HG03066 (cell line): ENCODE measurements at regions not wholly inside any gene's neighbourhood (a gene's known extent, or its start where the extent isn't known, plus 50 kb on each side); places are given as distances from the start of the nearest gene placed in this dataset.
"Not testable (repeated sequence)": the region's sequence is repeated elsewhere in the genome, so short reads cannot be mapped to it uniquely, and the experiment has no call there.

Experiments used
- ATAC-seq: cut with Tn5 transposase; IDR thresholded peaks from one replicate; pipeline ENCODE4 v1.9.1; 2021; ENCODE audit warnings: low read depth; ENCODE audit not compliant: unreplicated experiment

DNA sequence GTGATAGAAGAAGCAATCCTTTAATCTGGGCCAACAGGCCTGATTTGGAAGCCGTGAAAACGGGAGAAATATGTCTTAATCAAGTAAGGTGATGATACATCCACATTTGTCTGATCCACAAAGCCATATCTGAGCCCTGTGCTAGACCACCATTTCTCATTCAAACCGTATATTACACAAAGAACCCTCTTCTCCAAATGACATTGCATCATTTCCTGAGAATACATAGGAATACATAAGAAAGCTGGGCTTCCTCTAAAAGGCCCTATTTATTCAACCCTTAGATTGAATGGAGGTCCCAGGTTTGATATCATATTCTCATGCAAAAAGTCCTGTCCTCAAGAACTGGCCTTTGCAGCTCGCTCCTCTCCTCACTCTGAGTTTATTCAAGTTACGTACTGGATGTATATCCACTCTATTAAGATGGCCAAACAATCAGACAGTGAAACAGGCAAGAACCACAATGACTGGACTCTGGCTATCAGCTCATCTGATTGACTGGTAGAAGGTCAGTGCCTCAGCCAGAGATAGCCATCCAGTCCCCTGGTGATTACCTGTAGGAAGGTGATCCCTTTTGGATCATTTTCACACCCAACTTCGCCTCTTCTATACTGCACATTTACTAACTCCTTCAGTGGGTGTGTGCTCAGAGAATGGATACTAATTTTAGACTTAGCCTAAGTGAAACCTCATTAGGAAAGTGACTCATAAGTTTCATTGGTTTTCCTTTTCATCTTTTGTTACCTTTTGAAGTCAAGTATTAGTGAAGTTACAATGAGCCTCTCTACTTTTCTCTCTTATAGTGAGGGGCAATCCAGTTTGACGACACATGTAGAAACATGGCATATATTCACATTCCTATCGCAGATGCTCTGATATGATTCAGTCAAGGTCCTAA is 167.6 kb upstream of the WWC1 start:
- ATAC-seq: peak; percentile 96

DNA sequence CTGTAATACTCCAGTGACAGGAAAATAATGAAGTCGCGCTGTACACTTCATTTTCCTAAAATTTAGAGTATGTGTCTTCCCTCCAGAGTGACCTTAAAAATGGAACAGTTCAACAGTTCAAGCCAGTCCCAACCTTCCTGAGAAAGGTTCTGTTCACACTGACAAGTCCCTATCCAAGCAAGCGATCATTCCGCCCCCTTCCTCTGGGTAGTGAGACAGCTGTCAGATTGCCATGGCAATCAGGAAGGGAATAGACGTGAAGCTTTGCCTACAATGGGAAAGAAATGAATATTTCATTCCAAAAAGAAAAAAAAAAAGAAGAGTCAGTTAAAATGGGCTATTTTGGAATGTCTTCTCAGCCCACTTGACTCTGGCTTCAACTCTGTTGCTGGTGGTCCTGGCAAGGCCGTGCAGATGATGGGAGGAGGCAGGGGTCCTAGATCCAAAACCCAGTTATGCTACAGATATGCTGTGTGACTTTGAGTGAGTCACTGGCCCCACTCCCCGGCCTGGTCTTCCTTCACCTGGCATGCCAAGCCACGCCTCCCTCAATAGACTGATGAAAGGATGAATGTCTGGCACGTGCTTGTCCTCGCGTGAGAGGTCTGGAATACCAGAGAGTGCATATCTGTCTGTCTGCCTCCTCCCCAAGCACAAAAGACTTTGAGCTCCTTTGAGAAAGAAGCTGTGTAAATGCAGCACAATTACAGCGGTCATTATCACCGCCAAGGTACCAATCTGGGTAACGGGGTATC is 165.8 kb upstream of the WWC1 start:
- no peak for ATAC-seq

DNA sequence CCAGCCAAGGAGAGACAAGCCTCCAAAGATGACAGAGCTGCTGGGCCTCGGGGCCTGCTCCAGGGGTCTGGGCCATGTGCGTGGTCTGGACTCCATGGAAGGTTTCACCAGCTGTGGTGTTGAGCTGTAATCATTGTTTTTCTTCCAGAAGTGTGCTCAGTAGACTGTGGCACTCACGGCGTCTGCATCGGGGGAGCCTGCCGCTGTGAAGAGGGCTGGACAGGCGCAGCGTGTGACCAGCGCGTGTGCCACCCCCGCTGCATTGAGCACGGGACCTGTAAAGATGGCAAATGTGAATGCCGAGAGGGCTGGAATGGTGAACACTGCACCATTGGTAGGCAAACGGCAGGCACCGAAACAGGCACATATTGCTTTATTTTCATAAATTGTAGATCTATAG is 164.8 kb upstream of the WWC1 start:
- ATAC-seq: no peak

DNA sequence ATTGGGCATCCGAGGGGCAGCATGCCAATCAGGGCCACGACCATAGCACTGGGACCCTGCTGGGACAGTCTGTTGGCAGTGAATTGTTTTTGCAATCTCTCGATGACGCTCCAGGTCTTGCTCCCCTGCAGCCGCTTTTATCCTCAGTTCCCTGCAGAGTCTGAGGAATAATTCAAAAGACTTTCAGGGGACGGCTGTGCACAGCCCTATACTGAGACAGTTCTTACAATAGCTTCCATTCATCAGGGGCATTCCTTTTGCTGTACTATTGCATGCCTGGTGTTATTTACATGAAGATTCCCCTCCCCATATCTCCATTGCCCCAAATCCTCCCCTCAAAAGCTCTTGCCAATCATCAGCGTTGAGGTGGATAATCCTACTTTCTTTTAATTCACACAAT is 163.3 kb upstream of the WWC1 start:
- no peak for ATAC-seq

DNA sequence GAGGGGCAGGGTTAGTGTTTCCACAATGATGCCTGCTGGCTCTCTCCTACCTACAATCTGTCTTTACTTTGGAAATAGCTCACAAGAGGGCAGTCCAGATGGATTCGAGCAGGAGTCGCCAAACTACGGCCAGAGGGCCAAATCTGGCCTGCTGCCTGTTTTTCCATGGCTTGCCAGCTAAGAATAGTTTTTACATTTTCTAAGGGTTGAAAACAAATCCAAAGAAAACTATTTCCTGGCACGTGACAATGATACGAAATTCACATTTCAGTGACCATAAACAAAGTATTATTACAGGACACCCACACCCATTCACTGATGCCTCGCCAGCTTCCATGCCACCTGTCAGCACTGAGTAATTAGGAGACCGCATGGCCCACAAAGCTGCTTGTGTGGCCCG is 162.9 kb upstream of the WWC1 start:
- no peak for ATAC-seq

DNA sequence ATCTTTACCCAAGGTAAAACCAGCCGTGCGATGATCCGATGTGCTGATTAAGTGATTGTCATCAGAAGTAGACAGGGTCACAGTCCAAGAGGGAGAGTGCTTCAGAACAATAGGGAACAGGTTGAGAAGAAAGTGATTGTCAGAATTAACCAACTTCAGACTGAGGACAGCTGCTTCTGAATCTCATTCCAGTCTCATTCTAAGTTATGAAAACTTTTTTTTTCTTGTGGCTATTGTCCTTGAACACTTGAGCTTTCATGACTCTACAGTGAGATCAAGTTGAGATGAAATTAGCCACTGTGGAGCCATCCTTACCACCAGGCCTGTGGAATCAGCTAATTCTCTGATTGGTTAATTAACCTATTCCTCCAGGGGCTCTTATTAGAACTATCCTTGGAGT is 159.9 kb upstream of the WWC1 start:
- ATAC-seq: no peak

DNA sequence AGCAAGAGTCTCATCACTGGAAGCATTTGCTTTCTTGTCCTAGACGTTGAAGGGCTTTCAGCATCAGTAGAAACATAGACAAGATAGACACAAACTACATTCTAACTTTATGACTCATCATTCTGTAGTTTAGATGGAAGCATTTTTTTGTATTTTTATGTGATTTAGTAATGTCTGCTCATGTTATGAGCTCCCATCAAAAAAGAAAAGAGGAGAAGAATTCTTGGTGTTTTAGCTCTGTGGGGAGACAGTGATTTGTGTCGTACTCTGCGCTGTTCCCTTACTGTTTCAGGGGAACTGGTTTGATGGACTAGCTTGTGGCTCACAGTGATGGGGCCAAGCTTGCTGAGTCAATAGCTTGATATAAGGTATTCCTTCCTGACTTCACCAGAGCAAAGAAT is 159.2 kb upstream of the WWC1 start:
- no peak for ATAC-seq

DNA sequence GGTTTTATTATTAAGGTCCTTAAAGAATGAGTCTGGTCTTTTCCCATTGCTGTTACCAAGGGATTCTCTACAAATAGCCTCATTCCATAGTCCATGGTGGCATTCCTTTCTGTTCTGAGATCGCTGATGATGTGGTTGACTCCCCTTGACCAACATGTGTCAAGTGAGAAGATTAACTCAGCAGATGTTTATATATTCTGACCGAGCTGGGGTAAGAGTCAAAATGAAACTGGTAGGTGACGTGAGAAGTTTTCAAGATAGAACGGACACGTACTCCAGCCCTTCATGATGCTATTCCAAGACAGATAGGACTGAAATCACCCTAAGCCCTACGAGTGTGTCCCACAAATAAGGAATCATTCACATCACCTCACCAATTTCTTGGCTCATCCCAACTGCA is 155.5 kb upstream of the WWC1 start:
- ATAC-seq: peak; percentile 95

DNA sequence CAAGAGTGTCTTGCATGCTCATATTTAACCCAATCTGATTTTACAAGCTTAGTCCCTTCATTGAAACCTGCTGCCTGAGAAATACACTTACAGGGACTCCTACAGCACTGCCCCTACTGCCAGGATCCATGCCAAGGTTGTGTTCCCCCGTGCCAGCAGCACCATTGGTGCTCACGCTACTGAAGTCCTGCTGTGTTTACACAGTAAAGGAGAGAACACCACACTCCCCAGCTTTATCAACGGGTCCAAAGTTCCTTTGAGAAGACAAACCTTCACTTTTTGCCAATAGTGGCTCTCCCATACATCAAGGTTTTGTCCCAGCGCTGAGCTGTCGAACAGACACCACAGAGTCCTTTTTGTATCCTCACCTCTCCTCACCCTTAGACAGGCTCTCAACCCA is 155.1 kb upstream of the WWC1 start:
- no peak for ATAC-seq

DNA sequence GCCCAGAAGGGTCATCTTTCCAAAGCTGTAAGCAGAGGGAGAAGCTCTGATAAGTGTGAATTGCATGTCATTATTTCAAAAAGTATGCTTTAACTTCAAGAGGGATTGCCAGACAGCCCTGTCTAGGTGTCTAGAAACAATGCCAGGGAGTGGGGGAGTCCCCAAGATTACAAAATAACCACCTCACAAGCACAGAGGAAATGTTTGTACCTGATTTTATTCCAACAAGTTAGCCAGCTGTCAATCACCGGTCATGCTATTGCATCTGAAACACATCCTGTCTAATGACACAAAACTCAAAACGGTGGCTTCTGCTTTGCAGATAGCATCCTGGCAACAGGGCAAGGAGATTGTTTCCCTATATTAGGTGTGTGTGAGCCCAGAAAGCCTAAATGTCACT is 154.2 kb upstream of the WWC1 start:
- ATAC-seq: peak; percentile 42

DNA sequence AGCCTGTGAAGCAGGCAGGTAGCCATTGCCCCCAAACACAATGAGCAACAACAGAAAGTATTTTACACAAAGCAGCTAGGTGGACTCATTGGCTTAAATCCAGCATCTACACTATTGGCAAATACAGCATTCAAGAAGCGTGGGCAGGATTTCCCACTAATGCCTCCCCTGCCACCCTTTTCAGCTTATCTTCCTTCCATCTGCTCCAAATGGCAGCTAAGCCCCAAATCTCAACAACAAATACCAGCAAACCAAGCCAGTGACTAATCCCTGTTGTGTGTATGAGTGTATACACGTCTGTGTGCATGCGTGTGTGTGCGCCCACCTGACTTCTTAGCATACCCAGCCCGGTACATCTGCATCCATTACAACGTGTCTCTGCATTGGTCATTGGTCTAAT is 151.2 kb upstream of the WWC1 start:
- no peak for ATAC-seq

DNA sequence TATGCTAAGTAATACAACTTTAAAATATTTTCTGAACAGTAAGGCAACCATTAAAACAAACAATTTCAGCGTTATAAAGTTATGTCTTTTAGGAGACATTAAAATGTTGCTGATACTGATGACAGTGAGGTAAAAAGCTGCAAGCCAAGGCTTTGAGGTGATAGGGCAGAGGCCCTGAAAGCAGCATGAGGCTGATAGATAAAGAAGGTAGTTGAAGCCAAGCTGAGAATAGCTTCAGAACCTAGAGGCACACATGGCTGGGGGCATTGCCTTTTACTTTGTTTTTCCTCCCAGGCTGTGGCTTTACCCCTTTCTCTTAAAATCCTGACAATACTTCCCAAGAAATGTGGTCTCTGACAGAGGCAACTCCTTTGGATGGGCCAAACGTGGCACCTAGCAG is 149.0 kb upstream of the WWC1 start:
- no peak for ATAC-seq

DNA sequence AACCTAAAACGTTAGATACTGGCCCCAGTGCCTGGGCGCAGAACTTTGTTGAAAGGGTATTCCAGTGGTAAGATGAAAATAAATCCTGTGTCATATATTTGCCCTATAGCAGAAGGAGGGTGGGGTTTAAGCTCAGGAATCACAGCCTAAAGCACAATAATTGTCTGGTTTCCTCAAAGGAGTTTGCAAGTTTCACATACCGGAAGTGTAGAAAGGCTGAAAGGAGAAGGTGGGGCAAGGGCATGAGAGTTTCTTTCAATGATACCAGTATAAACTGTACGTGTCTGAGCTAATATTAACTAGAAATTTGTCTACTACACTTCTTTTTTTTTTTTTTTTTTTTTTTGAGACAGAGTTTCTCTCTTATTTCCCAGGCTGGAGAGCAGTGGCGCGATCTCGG is 147.9 kb upstream of the WWC1 start:
- not testable (repeated sequence) for ATAC-seq

DNA sequence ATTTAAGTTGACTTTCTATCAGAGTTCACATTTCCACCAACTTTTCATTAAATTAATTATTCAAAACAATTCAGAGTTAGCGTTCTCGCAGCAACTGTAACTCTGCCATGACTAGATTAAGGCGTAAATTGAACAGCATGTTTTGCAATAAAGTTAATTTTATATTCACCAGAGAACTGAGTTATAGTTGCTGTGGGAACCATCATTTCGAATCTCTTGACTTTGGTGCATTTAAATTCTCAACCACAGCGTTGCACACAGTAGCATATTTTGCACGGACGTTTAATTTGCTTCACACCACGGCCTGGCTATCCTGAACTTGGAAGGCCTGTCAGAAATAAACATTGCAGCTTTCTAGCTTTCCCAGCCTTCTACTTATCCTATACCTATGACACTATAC is 144.3 kb upstream of the WWC1 start:
- ATAC-seq: no peak

DNA sequence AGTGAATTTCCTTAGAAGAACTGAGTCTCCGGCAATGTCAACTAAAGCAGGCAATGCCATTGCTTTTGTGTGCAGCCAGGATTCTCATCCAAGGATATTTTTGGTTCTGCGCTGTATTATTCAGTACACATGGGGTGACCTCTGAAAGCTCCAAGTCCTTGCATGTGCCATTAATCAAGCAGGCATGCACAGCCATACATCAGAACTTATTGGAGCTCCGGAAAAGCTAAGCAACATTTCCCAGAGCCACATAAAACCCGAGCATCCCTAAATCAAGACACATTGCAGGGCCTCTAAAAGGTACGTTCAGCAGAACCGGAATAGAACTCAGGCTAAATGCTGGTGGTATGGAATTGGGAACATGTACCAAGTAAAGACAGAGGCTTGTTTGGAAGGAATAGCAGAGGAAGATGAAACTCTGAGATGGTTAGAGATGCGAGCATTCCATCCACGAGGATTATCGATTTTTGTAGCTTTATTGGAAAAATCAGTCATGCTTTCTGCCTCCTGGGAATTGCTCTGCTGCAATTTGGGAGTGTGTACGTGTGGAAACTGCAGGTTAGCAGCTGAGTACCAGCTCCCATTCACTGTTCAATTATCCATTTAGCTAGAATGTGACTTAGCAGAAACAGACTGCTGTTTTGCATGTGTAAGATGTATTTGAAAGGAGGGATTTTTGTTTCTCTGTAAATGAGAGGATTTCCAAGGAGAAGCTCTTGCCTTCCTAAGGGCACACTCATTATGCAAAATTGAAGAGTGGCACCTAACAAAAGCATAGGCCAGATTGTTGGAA is 143.7 kb upstream of the WWC1 start:
- no peak for ATAC-seq

DNA sequence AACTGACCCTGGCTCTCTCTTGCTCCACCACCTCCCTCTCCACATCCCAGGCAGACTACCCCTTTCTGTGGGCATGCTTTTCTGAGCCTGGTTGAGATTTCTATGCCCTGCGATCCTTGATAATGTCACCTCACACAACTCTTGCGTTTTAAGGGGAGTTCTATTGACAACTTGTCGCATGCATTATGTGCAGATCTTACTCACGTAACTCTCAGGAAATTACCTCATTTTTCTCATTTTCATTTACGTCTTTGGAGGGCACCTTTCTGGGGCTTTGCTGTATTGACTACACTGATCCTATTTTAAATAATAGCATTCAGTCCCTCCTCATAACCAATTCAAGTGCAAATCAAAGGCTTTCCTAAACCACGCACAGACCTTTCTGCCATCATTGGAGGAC is 140.4 kb upstream of the WWC1 start:
- no peak for ATAC-seq

DNA sequence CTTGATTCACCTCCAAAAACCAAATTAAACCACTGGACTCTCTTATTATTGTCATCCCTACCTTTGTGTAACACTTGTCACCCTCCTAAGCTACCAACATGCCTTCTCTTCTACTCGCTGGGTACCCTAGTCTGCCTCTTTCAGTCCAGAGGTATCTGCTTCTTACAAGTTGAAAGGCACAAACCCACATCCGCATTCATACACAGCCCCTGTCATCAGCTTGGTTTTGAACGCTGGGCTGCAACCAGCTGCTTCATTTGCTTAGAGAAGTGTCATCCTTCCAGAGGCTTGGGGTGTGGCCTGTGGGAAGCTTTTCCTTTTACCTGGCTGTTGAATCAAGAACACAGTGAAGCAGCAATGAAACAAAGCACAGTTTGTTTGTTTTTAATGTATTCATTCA is 138.8 kb upstream of the WWC1 start:
- ATAC-seq: no peak

DNA sequence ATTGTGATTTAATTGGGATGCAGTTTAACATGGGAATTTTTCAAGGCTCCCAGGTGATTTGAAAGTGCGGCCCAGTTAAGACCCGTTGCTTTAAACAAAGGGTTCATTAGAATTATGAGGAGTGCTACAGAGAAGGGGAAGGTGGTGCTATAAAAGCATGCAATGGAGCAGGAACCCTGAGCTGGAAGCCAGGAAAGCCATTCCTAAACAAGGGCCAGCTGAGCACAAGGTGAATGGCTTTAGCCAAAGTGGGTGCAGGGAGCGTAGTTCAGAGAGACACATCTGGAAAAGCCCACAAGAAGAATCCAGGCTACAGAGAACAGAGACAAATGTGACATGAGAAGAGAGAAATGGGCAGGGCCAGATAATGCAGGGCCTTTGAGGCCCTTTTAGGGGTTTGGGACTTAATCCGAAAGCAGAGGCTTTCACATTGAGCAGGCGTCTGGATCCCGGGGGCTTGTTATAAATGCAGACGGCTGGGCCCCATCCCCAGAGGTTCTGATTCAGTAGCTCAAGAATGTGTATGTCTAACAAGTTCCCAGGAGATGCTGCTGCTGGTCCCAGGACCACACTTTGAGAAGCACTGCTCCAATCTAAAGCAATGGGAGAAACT is 138.1 kb upstream of the WWC1 start:
- ATAC-seq: no peak

DNA sequence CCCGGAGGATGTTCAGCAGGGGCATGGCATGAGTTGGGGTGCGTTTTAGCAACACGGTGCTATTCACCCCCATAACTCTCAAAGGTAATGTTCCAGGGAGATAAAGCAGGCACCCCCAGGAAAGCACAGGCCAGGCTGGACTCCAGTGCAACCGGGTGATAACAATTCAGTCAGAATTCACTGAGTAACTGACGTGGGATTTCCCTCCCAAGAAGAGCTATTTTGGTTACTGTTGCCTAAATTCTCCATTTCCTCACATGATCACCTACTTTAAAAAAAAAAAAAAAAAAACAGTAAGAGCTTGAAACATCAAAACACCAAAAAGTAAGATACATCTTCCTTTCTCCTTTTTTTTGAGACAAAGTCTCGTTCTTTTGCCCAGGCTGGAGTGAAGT is 137.6 kb upstream of the WWC1 start:
- no peak for ATAC-seq

DNA sequence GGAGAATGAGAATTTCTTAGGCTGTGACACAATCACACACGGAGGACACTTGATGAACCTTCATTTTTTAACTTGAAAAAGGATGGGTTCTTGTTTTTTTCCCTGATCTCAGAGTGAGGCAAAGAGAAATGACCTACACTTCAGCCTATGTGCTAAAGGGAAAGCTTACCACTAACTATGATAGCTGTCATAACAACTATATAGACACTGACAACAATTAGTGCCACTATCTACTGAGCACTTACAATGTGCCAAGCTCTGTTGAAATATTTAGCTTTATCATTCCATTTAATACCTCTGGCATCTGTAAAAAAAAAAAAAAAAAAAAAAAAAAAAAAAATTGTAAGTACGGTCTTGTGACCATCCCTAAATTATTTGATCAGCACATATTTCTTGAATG is 135.9 kb upstream of the WWC1 start:
- ATAC-seq: no peak

DNA sequence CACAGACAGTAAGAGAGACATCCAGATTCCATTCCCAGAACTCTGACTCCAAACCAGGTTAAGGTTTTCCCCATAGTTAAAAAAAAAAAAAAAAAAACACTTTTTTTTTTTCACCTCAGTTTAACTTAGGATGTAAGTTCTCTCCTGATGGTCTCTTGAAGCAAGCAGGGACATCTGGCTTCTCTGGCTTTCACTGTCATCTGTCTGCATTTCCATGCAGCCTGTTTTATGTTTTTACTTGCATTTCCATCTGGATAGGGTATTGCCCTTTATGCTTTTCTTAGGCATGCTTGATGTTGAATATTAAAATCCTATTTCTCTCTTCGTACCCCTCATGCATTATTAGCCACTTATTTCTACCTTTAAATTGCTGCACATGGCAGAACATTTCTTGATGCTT is 135.3 kb upstream of the WWC1 start:
- no peak for ATAC-seq
